K562 (cell line): ENCODE measurements at regions not wholly inside any gene's neighbourhood (a gene's known extent, or its start where the extent isn't known, plus 50 kb on each side); places are given as distances from the start of the nearest gene placed in this dataset.

ENCODE experiments used
- ARHGAP35 ChIP-seq: fragments of 450-650 bp; IDR thresholded peaks from 2 replicates; pipeline ENCODE4 v1.6.1; 2018; ENCODE audit not compliant: partially characterized antibody
- KAT7 ChIP-seq: sonication (generic); formaldehyde crosslinking; IDR thresholded peaks from 2 replicates; pipeline ENCODE4 v1.8.0; 2022; ENCODE audit warnings: missing genetic modification reagents, mild to moderate bottlenecking, borderline replicate concordance
- MCM2 ChIP-seq: fragments of 450-650 bp; IDR thresholded peaks from 2 replicates; pipeline ENCODE4 v1.6.1; 2017; ENCODE audit warnings: low read depth, mild to moderate bottlenecking
- MYNN ChIP-seq, 2 experiments: sonication (generic); formaldehyde crosslinking in 1 of 2; IDR thresholded peaks; 2 replicates each; pipeline versions ENCODE4 v1.5.0 to v1.6.1; 2016 to 2020; ENCODE audit warnings: antibody characterized with exemption in 1 of 2, missing genetic modification reagents in 1 of 2
- NCOA4 ChIP-seq: fragments of 450-650 bp; IDR thresholded peaks from 2 replicates; pipeline ENCODE4 v1.6.1; 2018; ENCODE audit warnings: mild to moderate bottlenecking; ENCODE audit not compliant: partially characterized antibody
- NFIX ChIP-seq: fragments of 250-450 bp; sonication (Bioruptor Pico); IDR thresholded peaks from 2 replicates; pipeline ENCODE4 v1.4.0; 2020; ENCODE audit warnings: low read depth, mild to moderate bottlenecking, moderate library complexity
- POLR2AphosphoS2 ChIP-seq: IDR thresholded peaks from 2 replicates; pipeline ENCODE4 v1.6.1; 2012; ENCODE audit warnings: low read length, improper control_type of control experiment
- POLR3G ChIP-seq: IDR thresholded peaks from 2 replicates; pipeline ENCODE4 v1.6.1; 2011; ENCODE audit not compliant: insufficient read length, insufficient replicate concordance; ENCODE audit errors: extremely low read depth
- PTTG1 ChIP-seq: fragments of 450-650 bp; IDR thresholded peaks from 2 replicates; pipeline ENCODE4 v1.6.1; 2016; ENCODE audit warnings: low read depth, mild to moderate bottlenecking, missing genetic modification characterization, missing compliant biosample characterization
- RBM39 ChIP-seq: fragments of 200-400 bp; formaldehyde crosslinking; optimal IDR thresholded peaks from 2 replicates; pipeline ENCODE3; 2018; ENCODE audit warnings: low read depth, low read length
- RFX1 ChIP-seq: fragments of 450-650 bp; IDR thresholded peaks from 2 replicates; pipeline ENCODE4 v1.6.1; 2016; ENCODE audit warnings: mild to moderate bottlenecking, moderate library complexity
- SRF ChIP-seq, 2 experiments: fragments of 250-450, 450-650 bp in 1 of 2; sonication (Bioruptor Pico) in 1 of 2; sonication (generic) in 1 of 2; formaldehyde crosslinking; IDR thresholded peaks; 2 replicates each; pipeline versions ENCODE4 v1.5.0 to v1.5.1; 2020 to 2022; ENCODE audit warnings: mild to moderate bottlenecking in 1 of 2, missing genetic modification reagents in 1 of 2
- YBX1 ChIP-seq: fragments of 450-650 bp; IDR thresholded peaks from 2 replicates; pipeline ENCODE4 v1.7.1; 2016; ENCODE audit warnings: mild to moderate bottlenecking
- ZBTB2 ChIP-seq: fragments of 450-650 bp; IDR thresholded peaks from 2 replicates; pipeline ENCODE4 v1.6.1; 2016; ENCODE audit warnings: antibody characterized with exemption
- ZNF124 ChIP-seq: sonication (generic); formaldehyde crosslinking; IDR thresholded peaks from 2 replicates; pipeline ENCODE4 v1.8.1; 2022; ENCODE audit warnings: missing genetic modification reagents
- ZNF280B ChIP-seq: fragments of 250-450 bp; sonication (Bioruptor Pico); IDR thresholded peaks from 2 replicates; pipeline ENCODE4 v1.5.1; 2021; ENCODE audit warnings: mild to moderate bottlenecking
- ZNF75A ChIP-seq: fragments of 450-650 bp; formaldehyde crosslinking; IDR thresholded peaks from 2 replicates; pipeline ENCODE4 v1.4.0; 2020; ENCODE audit warnings: mild to moderate bottlenecking
- TF ChIP-seq, protein P1 (sequence below), 2 experiments: IDR thresholded peaks in 1 of 2; conservative IDR thresholded peaks in 1 of 2; 2 replicates each; pipeline ENCODE4 v1.6.1; 2016; ENCODE audit warnings: low read depth in 2 of 2, mild to moderate bottlenecking in 1 of 2, missing compliant biosample characterization in 1 of 2, missing genetic modification characterization in 1 of 2, moderate library complexity in 1 of 2

GRCh38 chr7:153413540-153414287 lies 638.5 kb upstream of the DPP6 start (continued):
- TF ChIP-seq POLR2AphosphoS2 (peak; percentile 92; the same call in 1 of the 2 replicates), RFX1 (no peak), ZNF124 (CRISPR knock-in tag) (no peak), NFIX (CRISPR knock-in tag) (no peak), SRF (CRISPR knock-in tag; IDR thresholded peaks at IDR 0.05) (no peak; a peak in 2 of 4 replicates), ARHGAP35 (no peak), KAT7 (no peak), MCM2 (no peak), ZBTB2 (peak; percentile 46; the same call in 1 of the 2 replicates), MYNN (IDR thresholded peaks at IDR 0.05) (peak; percentile 90), MYNN (CRISPR knock-in tag; IDR thresholded peaks at IDR 0.05) (no peak), ZNF280B (CRISPR knock-in tag) (no peak), NCOA4 (no peak), RBM39 (peak; percentile 34), POLR3G (no peak), YBX1 (no peak), PTTG1 (no peak), ZNF75A (CRISPR knock-in tag) (no peak)
- TF ChIP-seq, protein P1, sequence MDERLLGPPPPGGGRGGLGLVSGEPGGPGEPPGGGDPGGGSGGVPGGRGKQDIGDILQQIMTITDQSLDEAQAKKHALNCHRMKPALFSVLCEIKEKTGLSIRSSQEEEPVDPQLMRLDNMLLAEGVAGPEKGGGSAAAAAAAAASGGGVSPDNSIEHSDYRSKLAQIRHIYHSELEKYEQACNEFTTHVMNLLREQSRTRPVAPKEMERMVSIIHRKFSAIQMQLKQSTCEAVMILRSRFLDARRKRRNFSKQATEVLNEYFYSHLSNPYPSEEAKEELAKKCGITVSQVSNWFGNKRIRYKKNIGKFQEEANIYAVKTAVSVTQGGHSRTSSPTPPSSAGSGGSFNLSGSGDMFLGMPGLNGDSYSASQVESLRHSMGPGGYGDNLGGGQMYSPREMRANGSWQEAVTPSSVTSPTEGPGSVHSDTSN (CRISPR knock-in tag; IDR thresholded peaks at IDR 0.05; ENCODE audit: low read depth) = no peak
- TF ChIP-seq, protein P1 (tag; conservative IDR thresholded peaks at IDR 0.05; ENCODE audit: low read depth) = no peak
